Activated CD4-positive, alpha-beta T cell treated with anti-CD3 and anti-CD28 coated beads, Interleukin-2, amount 50 U/mL, for 16 hours (primary cell): ENCODE measurements at regions not wholly inside any gene's neighbourhood (a gene's known extent, or its start where the extent isn't known, plus 50 kb on each side); places are given as distances from the start of the nearest gene placed in this dataset.
"Not testable (repeated sequence)": the region's sequence is repeated elsewhere in the genome, so short reads cannot be mapped to it uniquely, and the experiment has no call there.

ENCODE experiments used
- DNase-seq: peaks from one replicate; pipeline ENCODE4 v3.0.0-alpha.2; 2020

DNA sequence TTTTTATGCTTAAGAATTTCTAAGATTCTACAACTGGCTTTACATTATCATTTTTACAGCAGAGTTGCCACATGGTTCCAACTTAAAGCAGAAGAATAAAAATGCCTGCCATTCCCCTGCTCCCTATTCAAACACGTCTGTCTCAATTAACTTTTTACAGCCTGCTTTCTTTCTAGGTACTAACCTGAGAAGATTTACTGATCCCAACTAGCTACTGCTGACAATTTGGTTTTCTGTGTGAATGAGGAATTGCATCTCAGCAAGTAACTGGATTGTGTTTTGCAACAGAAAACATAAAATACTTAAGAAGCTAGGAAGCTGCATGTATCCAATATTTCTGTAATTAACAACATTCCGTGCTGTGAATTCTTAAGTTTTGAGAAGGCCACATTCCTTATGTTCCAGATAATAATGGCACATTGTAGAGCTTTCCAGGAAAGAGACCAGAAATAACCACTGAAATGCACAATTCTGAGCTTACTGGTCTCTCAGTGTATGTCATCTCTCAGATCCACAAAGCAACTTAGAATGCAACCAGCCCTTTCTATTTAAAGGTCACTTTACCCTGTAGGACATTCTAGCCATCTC, 306.8 kb upstream of the NMUR2 start:
- DNase-seq: no peak

DNA sequence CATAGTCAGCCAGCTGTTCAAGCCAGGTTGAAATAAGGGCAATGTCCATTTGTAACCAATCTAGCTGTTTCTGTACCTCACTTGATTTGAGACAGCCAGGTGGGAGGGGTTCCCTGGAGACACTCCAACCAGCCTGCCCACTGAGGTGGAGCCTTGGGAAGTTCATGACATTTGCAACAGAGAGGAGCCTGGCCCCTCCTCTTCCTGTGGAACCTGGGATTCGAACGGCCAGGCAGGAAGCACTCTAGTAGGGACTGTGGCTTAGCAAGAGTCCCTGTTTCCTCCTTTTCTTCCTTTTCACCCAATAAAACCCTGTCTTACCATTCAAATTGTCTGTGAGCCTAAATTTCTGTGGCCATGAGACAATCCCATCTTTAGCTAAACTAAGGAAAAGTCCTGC, 312.3 kb upstream of the NMUR2 start:
- DNase-seq: no peak

DNA sequence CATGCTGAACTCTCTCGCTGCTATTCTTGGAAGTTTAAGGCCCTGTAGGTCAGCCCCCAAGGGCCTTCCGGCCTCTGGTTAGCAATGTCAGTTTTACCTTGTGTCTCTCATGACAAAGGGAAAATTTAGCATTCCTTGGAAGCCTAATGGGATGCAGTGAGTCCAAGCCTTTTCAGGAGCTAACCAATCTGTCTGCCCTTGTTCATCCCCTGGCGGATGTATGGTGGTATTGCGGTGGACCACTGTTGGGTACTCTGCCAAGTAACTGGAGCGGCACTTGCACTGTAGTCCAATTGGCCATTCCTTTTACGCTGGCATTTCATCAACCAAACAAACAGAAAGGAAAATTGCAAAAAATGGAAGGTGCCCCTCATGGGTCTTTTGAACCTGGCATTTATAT, 318.4 kb upstream of the NMUR2 start:
- DNase-seq: no peak

DNA sequence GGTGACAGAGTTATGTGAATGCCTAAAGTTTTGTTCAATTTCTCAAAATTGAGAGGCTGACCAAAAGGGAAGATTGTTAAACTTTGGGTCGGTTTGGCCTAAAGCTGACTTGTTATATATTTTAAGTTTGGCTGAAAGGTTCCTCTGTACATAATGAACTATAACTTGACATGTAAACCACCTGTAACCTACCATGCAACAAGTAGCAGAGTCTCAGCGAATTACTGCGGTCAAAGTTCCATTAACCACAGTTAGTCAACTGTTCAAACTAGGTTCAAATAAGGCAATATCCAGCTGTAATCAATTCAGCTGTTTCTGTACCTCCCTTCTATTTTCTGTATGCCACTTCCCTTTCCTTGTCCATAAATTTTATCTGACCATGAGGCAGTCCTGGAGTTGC, 325.1 kb upstream of the NMUR2 start:
- no peak for DNase-seq

DNA sequence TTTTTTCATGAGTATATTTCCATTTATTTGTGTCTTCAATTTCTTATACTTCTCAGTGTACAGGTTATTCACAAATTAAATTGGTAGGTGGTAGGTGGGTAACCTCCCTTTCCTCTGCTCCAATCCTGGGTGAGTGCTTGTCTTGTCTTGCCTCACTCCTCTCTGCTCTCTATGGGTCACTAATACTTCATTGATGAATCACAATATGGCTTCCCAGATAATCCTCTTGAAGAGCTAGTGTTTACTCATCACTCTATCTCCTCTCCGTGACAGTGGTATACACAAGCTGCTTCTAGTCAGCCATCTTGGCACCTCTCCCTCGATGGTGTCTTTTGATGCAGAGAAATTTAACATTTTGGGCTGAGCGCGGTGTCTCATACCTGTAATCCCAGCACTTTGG, 331.8 kb upstream of the NMUR2 start:
- no peak for DNase-seq

DNA sequence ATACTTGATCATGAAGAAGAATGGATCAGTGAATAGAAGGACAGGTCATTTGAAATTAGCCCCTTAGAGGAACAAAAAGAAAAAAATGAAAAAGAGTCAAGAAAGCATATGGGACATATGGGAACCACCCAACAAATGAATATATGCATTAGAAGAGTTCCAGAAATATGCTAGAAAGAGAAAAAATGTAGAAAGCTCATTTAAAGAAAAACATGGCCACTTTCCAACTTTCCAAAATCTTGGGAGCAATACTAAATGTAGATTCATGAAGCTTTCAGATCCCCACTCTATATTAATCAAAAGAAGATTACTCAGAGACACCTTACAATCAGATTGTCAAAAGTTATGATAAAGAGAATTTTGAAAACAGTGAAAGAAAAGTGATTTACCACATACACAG, 334.8 kb upstream of the NMUR2 start:
- no peak for DNase-seq

DNA sequence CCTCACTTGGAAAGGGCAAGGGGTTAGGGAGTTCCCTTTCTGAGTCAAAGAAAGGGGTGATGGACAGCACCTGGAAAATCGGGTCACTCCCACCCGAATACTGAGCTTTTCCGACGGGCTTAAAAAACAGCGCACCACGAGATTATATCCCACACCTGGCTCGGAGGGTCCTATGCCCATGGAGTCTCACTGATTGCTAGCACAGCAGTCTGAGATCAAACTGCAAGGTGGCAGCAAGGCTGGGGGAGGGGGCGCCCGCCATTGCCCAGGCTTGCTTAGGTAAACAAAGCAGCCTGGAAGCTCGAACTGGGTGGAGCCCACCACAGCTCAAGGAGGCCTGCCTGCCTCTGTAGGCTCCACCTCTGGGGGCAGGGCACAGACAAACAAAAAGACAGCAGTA, 336.0 kb upstream of the NMUR2 start:
- not testable (repeated sequence) for DNase-seq

DNA sequence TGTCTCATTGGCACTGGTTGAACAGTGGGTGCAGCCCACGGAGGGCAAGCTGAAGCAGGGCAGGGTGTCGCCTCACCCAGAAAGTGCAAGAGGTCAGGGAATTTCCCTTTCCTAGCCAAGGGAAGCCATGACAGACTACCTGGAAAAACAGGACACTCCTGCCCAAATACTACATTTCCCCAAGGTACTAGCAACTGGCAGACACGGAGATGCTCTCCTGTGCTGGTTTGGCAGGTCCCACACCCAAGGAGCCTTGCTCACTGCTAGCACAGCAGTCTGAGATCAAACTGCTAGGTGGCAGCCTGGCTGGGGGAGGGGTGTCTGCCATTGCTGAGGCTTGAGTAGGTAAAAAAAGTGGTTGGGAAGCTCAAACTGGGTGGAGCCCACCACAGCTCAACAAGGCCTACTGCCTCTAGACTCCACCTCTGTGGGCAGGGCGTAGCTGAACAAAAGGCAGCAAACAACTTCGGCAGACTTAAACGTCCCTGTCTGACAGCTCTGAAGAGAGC, 382.7 kb upstream of the NMUR2 start:
- not testable (repeated sequence) for DNase-seq

DNA sequence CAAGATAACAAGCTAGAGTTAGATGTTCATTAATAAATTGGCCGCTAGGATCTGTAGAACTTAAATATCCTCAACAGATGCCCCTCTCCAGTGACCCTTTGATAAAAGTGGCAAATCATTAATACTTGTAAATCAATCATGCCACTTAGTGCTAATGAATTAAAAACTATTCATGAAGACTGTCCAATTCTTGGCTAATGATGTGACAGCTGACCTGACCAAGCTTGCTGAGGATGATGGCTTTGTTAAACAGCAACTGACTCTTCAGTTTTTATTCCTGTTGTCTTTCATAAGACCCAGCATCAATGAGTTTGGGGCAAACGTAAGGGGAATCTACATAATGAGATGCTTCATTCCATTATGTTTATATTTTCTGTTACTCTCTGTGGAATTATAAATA, 396.8 kb upstream of the NMUR2 start:
- no peak for DNase-seq

DNA sequence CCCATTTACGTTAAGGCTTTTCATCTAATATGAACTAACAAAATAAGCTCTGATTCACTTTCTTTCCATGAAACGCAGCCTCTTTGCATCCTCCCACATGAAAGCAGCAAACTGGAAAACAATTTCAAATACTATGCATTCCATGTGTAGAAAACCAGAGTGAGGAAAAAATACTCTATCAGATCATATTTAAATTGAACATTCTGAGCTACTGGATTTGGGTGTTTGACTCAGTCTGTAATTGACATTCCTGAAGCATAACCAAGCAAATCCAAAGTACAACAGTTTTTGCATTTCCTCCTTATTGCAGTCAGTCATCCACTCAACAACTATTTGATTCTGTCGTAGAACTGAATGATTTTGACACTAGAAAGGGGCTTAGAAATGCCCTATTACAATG, 399.1 kb upstream of the NMUR2 start:
- no peak for DNase-seq

DNA sequence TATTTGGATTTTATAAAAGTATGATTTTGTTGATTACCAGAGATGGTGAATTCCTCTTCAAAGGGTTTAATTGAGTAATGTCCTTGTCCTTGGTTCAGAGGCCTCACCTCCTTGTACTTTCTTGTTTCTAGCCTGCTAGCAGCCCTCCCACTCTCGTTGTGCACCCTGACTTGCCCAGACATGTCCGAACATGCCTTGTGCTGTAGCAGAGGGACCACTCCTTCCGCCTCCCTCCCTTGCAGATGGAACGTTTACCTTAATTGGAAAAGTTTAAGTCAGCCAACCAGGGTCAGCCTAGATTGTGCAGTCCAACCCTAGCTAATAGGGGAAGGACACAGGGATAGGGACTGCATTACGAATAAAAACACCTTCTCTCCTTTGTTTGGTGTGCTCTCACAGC, 406.9 kb upstream of the NMUR2 start:
- no peak for DNase-seq

DNA sequence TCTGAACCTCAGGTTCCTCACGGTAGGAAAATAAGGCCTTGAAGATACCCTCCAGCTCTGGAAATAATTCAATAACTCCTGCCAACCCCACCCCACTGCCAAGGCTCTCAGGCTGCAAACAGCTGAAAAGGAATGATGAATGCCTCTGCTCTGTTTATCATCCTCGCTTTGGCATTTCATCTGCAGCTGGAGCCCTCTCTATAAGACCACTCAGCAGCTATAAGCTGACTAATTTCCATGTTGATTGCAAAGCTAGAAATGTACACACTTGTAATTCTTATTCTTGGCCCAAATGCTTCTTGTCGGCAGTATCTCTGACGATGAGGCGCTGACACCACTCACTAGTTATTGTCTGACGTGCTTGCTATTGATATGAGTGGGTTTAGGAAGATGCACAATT, 408.4 kb upstream of the NMUR2 start:
- no peak for DNase-seq

DNA sequence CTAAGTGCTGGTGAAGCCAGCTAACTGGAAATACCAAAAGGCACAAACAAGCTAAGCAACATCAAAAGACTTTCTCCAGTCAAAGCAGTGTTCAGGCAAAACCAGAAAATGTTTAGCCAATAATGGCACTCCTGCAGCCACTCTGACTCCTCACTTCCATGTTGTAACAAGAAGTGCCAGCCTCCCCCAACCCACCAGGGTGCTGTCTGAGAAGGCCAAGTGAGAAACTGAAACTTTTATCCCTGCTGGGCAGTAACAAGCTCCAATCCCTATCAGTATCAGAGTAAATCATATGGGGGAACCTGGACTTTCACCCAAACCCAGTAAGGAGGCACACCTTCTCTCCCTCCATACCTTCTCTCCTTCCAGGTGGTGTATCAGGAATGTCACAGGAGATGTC, 414.8 kb upstream of the NMUR2 start:
- no peak for DNase-seq

DNA sequence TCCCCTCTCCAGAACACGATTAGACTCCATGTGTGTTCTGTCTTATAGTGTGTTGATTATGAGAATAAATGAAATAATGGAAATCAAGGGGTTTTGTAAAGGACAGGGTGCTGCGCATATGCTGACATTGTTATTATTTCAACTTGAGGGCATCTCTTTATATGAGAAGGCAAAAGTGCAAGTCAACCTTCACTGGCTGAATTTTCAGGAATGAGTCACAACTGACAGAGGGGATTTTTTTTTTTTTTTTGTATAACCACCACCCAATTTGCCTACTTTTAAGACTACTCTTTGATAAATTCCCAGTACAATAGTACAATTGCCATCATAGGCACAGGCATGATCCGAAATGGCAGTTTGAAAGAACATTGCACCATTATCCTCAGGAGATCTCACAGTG, 419.2 kb upstream of the NMUR2 start:
- no peak for DNase-seq

DNA sequence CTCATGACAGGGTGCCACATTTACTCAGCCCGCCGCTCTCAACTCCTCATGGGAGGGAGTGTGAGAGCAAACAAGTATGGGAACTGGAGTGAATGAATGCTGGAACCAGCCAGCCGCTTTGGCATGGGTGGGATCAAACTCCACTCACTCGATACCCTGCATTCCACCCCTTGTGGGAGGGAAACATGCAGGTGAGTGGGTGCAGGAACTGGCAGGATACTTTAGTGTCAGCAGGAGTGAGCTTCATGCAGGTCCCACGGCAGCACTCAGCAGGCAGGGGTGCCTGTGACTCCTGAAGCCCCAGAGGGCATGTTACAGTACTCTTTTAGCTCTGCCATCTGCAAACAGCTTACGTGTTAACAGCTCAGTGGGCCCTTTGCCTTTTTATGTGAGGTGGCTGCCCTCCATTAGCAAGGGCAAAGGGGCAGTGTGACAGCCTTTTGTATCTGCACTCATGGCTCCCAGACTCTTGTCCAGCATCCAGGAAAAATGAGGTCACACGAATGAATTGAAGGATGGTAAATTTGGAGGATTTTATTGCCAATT, 433.2 kb upstream of the NMUR2 start:
- no peak for DNase-seq

DNA sequence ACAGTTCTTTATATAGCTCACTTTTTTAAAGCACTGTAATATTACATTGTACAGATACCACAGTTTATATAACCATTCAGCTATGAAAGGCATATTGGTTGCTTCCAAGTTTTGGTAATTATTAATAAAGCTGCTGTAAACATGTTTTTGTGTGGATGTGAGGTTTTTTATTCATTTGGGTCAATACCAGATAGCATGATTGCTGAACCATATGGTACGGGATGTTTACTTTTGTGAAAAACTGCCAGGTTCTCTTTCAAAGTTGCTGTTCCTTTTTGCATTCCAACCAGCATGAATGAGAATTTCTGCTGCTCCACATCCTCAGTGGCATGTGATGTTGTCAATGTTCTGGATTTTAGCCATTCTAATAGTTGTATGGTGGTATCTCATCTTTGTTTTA, 439.6 kb upstream of the NMUR2 start:
- DNase-seq: no peak

DNA sequence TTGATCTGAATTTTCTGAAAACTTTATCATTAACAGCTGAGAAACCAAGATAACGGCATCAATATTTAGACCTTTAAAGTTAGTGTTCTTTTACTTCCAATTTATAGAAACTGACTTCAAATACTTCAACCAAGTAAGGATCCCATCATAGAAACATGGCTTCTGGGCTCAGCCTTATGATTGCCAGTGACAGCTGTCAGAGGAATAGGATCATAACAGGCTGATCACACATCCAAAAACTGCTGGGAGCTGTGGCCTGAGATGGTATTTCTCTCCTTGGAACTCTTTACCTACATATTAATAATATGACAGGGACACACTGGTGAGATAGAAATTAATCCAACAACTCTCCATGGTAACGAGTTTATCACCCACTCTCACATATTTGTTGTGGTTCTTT, 448.3 kb upstream of the NMUR2 start:
- DNase-seq: no peak

DNA sequence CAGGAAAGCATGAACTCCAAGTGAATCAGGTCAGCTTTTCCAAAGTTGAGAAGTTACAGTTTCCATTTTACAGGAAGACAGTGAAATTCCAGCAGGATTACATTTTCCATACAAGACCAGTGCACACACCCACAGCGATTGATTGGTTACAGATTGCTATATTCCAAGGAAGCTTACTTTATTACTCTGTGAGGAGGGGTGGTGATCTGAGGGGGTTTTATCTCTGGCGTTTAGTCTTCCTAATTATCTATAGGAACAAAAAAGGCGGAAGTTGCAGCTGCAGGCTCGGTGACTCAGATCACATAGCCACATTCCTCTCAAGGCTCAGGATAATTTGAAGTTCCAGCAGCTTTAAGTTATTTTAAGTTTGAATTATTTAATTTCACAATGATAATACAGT, 450.4 kb upstream of the NMUR2 start:
- no peak for DNase-seq

DNA sequence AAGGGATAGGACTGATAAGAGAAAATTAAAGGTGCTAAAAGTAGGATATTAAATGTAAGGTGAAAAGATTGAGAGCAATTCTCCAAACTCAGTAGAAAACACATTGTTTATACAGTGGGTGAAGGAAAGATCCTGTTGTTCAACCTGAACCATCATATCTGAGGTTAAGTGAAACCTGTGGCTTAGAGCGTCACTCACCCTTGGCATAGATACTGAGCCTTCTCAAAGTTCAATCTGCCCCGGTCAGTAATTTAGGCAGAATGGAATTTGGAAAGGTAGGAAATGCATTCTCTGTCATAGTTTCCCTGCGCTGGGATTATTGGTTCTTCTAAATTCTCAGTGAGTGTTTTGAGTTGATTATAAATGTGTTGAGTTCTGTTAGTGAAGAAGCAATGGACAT, 456.2 kb upstream of the NMUR2 start:
- DNase-seq: no peak

DNA sequence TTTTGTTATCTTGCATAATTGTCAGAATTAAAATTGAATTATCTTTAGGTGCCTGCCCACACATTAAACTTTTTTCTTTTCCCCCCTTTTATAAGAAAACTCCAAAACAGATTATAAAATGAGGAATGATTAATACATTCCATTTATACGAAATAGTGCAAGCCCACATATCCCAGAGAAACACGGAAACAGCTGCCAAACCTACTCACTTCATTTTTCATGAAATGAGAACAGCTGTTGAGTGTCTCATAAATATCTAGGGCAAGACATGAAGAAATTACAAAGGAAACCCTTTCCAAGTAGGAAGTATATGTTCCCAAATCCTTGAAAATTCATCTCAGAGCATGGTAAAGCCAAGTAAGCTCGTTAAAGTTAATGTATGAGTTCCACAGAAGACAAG, 459.4 kb upstream of the NMUR2 start:
- no peak for DNase-seq

DNA sequence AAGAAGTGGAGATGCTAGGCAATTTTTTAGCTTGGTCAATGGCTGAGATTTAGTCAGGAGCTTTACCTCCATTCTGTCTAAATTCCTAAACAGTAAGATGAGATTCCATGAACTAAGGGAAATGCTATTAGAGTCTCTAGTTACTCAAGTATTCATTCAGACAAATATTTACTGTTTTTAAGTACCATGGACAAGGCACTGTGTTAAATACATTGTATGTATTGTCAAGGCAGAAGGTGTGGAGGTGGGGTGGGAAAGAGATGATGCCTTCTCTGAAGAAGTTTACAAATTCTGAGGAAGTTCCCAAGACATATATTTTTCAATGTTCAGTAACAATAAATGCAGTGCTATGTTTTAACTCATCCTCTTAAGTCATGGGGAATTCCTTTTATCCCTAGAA, 459.9 kb upstream of the NMUR2 start:
- DNase-seq: no peak

DNA sequence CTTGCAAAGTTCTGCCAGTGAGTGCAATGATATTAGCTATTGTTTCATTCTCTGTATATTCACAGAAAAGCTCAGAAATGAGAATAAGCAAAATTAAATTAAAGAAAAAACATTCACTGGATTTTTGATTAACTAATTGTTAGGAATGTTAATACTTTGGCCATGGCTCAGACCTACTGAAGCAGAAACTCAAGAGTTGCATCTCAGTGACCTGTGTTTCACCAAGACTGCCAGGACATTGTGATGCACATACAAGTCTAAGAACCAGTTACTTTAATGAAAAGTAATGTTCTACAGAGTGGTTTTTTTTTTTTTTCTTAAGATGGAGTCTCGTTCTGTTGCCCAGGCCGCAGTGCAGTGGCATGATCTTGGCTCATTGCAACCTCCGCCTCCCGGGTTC, 464.9 kb upstream of the NMUR2 start:
- DNase-seq: no peak

DNA sequence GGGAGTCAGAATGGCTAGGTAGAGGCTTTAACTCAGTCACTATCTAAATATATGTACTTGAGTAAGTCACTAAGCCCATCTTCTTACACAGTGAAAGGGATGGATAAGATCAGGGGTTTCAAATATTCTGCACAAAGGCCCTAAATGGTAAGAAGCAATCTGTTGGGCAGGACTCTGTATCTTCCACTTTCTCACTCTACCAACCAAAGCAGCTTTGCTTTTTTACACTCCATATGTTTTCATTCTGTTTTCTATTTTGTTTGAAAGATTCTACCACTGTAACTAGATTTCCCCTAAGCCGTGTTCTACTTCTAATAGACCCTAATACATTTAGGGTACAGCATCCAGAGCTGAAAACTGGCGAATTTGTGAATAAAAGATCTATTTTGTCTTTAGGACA, 477.5 kb upstream of the NMUR2 start:
- DNase-seq: no peak

DNA sequence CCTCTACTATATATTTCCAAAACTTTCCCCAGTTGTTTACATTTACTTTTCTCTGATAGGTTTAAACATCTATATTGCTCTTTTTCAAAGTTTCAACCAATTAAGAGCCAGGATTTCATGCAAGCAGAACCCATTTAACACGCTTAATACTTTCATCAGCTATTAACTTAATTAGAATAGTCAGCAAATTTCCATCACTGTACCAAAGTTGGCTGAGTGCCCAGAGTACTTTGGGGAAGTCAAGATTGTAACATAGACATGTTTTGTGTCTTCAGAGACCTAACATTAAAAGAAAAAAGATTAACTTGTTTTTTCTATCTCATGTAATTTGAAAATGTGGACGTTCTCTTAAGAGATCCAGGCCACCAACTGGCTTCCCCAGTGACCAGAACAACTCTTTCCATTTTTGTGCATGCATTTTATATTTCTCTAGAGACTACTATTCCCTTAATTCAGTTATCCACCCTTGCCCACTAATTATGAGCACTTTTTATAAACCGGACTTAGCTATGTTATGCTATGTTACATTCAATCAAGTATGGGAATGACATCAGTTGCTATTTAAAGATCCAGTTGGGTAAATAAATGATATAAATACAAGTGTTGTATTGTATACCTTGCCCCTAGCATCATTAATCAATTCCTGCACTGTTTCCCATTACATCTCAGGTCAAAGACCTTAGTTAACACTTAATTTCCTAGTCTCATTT, 478.1 kb upstream of the NMUR2 start:
- DNase-seq: no peak

DNA sequence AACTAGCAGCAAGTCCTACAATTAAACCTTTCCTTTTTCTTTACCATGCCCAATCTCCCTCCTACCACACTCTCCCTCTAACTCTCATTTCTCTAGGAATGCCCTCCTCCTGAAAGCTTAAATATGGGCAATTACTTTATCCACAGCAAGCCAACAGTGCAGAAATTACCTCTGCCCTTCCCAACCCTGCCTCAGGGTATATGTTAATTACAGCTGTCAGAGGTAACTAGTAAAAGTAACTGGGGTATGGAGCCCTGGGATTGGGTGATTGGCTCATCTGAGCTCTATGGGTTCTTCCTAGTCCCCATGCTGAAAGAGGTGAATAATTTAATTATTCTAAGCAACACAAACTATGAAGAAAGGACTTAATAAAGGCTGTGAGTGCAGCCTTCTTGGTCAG, 478.9 kb upstream of the NMUR2 start:
- DNase-seq: no peak
